ENCODE measurements at regions not wholly inside any gene's neighbourhood (a gene's known extent, or its start where the extent isn't known, plus 50 kb on each side); places are given as distances from the start of the nearest gene placed in this dataset.

DNA sequence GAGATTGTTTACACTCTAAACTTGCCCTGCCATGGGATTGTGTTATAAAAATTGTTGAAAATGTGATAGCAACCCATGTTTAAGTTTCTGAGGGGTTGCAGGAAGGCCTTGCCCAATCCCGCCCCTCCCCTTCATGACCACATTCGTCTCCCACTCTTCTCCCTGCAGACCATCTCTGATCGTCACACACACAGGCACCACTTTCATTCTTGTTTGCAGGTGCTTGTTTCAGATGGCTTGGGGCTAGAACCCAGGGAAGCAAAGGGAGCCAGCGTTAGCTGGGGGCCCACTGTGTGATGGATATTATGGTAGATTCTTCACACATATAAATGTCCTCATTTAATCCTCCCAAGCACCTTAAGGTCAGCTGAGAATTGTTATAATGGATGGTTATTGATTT lies 286.7 kb upstream of the HABP2 start:
- H3K4me1 ChIP-seq = no peaks in the 10 kb centered on the region
- H3K36me3 ChIP-seq = no peaks in the 10 kb centered on the region
- TF ChIP-seq, protein P1, sequence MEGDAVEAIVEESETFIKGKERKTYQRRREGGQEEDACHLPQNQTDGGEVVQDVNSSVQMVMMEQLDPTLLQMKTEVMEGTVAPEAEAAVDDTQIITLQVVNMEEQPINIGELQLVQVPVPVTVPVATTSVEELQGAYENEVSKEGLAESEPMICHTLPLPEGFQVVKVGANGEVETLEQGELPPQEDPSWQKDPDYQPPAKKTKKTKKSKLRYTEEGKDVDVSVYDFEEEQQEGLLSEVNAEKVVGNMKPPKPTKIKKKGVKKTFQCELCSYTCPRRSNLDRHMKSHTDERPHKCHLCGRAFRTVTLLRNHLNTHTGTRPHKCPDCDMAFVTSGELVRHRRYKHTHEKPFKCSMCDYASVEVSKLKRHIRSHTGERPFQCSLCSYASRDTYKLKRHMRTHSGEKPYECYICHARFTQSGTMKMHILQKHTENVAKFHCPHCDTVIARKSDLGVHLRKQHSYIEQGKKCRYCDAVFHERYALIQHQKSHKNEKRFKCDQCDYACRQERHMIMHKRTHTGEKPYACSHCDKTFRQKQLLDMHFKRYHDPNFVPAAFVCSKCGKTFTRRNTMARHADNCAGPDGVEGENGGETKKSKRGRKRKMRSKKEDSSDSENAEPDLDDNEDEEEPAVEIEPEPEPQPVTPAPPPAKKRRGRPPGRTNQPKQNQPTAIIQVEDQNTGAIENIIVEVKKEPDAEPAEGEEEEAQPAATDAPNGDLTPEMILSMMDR (IDR thresholded peaks at IDR 0.05) = no peak
- H3K9me3 ChIP-seq = no peaks in the 10 kb centered on the region
- intact Hi-C loops (cut with DNase I) = no loop called here
- H3K27ac ChIP-seq = no peak overlapping the region
- no peak overlapping the region for H3K4me3 ChIP-seq
- DNase-seq = no peak
- H3K27me3 ChIP-seq = no peaks in the 10 kb centered on the region
- H3K9ac ChIP-seq (ENCODE audit: low read depth in 2 of 2, low read length in 2 of 2) = no peak overlapping the region

- Histone ChIP-seq H3K4me1 (no peaks in the 10 kb centered on the region), H3K27me3 (no peaks in the 10 kb centered on the region), H3K36me3 (no peaks in the 10 kb centered on the region), H3K9ac (ENCODE audit: low read depth in 2 of 2, low read length in 2 of 2) (no peak overlapping the region), H3K9me3 (no peaks in the 10 kb centered on the region), H3K27ac (no peak overlapping the region), H3K4me3 (no peak overlapping the region)
- DNase-seq = no peak
- intact Hi-C loops (cut with DNase I) = no loop called here
- TF ChIP-seq, protein P1 (IDR thresholded peaks at IDR 0.05) = no peak
These were observed 285.0 kb upstream of the HABP2 start for GRCh38 chr10:113267619-113268562.

GRCh38 chr10:113269333-113269732 lies 283.5 kb upstream of the HABP2 start:
- Histone ChIP-seq H3K4me1 (no peaks in the 10 kb centered on the region), H3K36me3 (no peaks in the 10 kb centered on the region), H3K27ac (no peak overlapping the region), H3K9ac (ENCODE audit: low read depth in 2 of 2, low read length in 2 of 2) (no peak overlapping the region), H3K4me3 (no peak overlapping the region), H3K9me3 (no peaks in the 10 kb centered on the region), H3K27me3 (no peaks in the 10 kb centered on the region)
- DNase-seq = no peak
- TF ChIP-seq, protein P1 (IDR thresholded peaks at IDR 0.05) = no peak
- intact Hi-C loops (cut with DNase I) = no loop called here

- no peaks in the 10 kb centered on the region for H3K4me1 ChIP-seq
- no peaks in the 10 kb centered on the region for H3K36me3 ChIP-seq
- TF ChIP-seq, protein P1 (IDR thresholded peaks at IDR 0.05) = no peak
- no peak for DNase-seq
- no peak overlapping the region for H3K4me3 ChIP-seq
- intact Hi-C loops (cut with DNase I) = no loop called here
- H3K27ac ChIP-seq = no peak overlapping the region
- H3K9me3 ChIP-seq = no peaks in the 10 kb centered on the region
- H3K9ac ChIP-seq (ENCODE audit: low read depth in 2 of 2, low read length in 2 of 2) = no peak overlapping the region
- no peaks in the 10 kb centered on the region for H3K27me3 ChIP-seq
These were observed 280.3 kb upstream of the HABP2 start for GRCh38 chr10:113272511-113272910.

DNA sequence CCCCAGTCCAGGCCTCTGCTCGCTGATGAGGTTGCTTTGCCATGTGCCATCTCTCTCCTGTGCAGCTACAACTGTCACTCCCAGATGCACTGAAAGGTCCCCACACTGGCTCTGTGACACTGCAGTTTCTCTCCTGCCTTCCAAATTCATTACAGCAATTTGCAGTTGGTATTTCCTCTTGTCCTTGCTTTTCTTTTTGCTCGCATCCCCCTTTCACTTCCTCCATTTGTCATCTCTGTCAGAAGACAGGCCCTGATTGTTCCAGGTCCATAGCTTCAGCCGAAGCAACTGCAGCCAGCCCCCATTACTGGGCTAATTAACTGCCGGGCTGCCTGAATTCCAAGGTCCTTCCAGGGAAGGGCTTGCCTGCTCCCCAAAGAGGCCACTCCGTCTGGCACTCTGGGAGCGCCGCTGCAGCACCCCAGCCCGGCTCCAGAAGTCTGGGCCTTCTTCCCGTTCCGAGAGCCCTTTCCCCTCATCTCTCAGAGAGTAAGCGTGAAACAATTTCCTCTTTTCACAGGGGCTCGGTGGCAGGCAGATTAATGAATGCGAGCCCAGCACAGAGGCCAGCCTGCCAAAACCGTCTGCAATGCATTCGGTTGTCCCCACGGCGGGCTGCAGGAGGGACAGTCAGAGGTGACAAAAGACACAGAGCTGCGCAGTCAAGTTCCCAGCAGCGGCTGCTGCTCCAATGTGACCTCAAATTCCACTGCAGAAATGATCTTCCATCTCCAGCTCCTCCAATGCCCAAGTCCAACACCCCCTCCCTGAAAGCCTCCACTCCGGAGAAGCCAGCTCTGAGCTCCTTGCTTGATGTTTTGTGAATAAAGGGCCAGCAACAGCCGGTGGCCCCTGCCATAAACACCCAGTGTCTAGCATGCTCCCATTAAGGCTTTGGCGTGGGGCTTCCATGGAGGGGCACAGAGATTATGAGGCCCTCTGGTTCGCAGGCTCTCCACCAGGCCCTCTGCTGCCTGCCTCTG lies 279.4 kb upstream of the HABP2 start:
- TF ChIP-seq, protein P1 (IDR thresholded peaks at IDR 0.05) = no peak
- Histone ChIP-seq H3K4me1 (no peaks in the 10 kb centered on the region), H3K9ac (ENCODE audit: low read depth in 2 of 2, low read length in 2 of 2) (no peak overlapping the region), H3K4me3 (no peak overlapping the region), H3K27ac (peak overlapping the region; percentile 11), H3K9me3 (no peaks in the 10 kb centered on the region), H3K36me3 (no peaks in the 10 kb centered on the region), H3K27me3 (no peaks in the 10 kb centered on the region)
- intact Hi-C loops (cut with DNase I) = no loop called here
- peak; percentile 25 for DNase-seq
